ENCODE measurements at regions not wholly inside any gene's neighbourhood (a gene's known extent, or its start where the extent isn't known, plus 50 kb on each side); places are given as distances from the start of the nearest gene placed in this dataset.

DNA sequence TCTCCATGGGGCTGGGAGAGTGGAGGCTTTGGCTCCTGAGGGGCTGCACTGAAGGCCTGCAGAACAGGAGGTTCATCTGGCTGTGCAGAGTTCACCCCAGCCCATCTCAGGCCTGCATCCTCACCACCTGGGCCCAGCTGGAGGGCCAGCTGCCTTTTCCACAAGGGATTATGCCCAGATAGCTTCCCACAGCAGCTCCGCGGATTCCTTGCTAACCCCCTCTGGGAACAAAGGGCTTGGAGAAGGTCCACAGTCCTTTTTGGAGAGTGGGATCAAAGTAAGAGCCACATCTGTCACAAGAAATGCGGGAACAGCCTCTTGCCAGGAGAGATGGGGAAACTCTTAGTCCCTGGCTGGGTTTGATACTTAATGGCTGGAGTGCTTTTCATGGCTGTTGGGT lies 164.7 kb upstream of the RGMA start:
- TF ChIP-seq, protein P1, sequence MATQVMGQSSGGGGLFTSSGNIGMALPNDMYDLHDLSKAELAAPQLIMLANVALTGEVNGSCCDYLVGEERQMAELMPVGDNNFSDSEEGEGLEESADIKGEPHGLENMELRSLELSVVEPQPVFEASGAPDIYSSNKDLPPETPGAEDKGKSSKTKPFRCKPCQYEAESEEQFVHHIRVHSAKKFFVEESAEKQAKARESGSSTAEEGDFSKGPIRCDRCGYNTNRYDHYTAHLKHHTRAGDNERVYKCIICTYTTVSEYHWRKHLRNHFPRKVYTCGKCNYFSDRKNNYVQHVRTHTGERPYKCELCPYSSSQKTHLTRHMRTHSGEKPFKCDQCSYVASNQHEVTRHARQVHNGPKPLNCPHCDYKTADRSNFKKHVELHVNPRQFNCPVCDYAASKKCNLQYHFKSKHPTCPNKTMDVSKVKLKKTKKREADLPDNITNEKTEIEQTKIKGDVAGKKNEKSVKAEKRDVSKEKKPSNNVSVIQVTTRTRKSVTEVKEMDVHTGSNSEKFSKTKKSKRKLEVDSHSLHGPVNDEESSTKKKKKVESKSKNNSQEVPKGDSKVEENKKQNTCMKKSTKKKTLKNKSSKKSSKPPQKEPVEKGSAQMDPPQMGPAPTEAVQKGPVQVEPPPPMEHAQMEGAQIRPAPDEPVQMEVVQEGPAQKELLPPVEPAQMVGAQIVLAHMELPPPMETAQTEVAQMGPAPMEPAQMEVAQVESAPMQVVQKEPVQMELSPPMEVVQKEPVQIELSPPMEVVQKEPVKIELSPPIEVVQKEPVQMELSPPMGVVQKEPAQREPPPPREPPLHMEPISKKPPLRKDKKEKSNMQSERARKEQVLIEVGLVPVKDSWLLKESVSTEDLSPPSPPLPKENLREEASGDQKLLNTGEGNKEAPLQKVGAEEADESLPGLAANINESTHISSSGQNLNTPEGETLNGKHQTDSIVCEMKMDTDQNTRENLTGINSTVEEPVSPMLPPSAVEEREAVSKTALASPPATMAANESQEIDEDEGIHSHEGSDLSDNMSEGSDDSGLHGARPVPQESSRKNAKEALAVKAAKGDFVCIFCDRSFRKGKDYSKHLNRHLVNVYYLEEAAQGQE (IDR thresholded peaks at IDR 0.05; ENCODE audit: low read depth): no peak
- TF ChIP-seq TCF7L2 (IDR thresholded peaks at IDR 0.05; ENCODE audit: borderline replicate concordance, extremely low read depth, insufficient read depth, insufficient read length) (no peak), POLR2AphosphoS5 (IDR thresholded peaks at IDR 0.05; ENCODE audit: low read depth, low read length) (no peak), YY1 (IDR thresholded peaks at IDR 0.05; ENCODE audit: extremely low read depth, insufficient replicate concordance, low read depth, low read length) (no peak), EZH2phosphoT487 (IDR thresholded peaks at IDR 0.05; ENCODE audit: borderline replicate concordance) (no peak), ZFX (IDR thresholded peaks at IDR 0.05) (no peak), FOSL1 (IDR thresholded peaks at IDR 0.05; ENCODE audit: low read depth) (no peak), ZBTB33 (IDR thresholded peaks at IDR 0.05; ENCODE audit: extremely low read depth, insufficient replicate concordance, low read length) (no peak), CBX3 (IDR thresholded peaks at IDR 0.05; ENCODE audit: low read depth) (no peak), EZH2 (IDR thresholded peaks at IDR 0.05) (no peak), ELF1 (IDR thresholded peaks at IDR 0.05; ENCODE audit: borderline replicate concordance, low read depth) (no peak), CTCF (IDR thresholded peaks at IDR 0.05 in 2 of 3, conservative IDR thresholded peaks at IDR 0.05 in 1 of 3; ENCODE audit: borderline replicate concordance in 1 of 3, insufficient read depth in 1 of 3, low read depth in 2 of 3, low read length in 2 of 3) (no peak), RAD21 (IDR thresholded peaks at IDR 0.05; ENCODE audit: low read depth) (no peak), JUND (IDR thresholded peaks at IDR 0.05) (no peak), ATF3 (IDR thresholded peaks at IDR 0.05) (no peak), SP1 (IDR thresholded peaks at IDR 0.05; ENCODE audit: low read depth) (no peak), ZNF274 (IDR thresholded peaks at IDR 0.05; ENCODE audit: low read depth, low read length) (no peak)
- ChIA-PET RAD21 (ENCODE audit: low non-redundant PET in 1 of 2, low total read pairs in 2 of 2, uncharacterized antibody in 2 of 2, unreplicated experiment in 2 of 2) (interaction anchor here in 1 of 2 experiments (0.6 kb wide), 1 partner anchor 517 kb away, joined by 4 read pairs; no protein-coding TSS in a partner anchor), CTCF (no interaction called here), POLR2A (no interaction called here)
- Histone ChIP-seq H3K27me3 (ENCODE audit: insufficient read depth, low read length) (no peaks in the 10 kb centered on the region; the same call in 1 of the 2 replicates), H3K4me2 (ENCODE audit: low read length) (no peak overlapping the region), H3K79me2 (ENCODE audit: insufficient read depth, low read length) (no peaks in the 10 kb centered on the region), H3K36me3 (ENCODE audit: control insufficient read depth in 1 of 2, insufficient read depth in 2 of 2, low read length in 2 of 2) (no peaks in the 10 kb centered on the region), H3K27ac (ENCODE audit: low read depth, low read length) (no peak overlapping the region), H3K9me3 (ENCODE audit: control insufficient read depth in 1 of 2, insufficient read depth in 1 of 2, low read depth in 1 of 2, low read length in 2 of 2) (no peaks in the 10 kb centered on the region), H4K20me1 (ENCODE audit: insufficient read depth) (no peaks in the 10 kb centered on the region), H2AFZ (ENCODE audit: low read depth, low read length, poor library complexity, severe bottlenecking) (no peak overlapping the region), H3K4me3 (replicated peaks in 1 of 2; ENCODE audit: low read depth in 1 of 2, low read length in 2 of 2) (no peak overlapping the region), H3K9ac (ENCODE audit: low read length) (no peak overlapping the region), H3K9me2 (ENCODE audit: insufficient read depth) (no peaks in the 10 kb centered on the region), H3K4me1 (ENCODE audit: control insufficient read depth in 1 of 2, insufficient read depth in 2 of 2, low read length in 2 of 2) (no peaks in the 10 kb centered on the region)
- no TSS peak for BruUV-seq (replicated peaks)
- DNase-seq (ENCODE audit: low read depth, low spot score) (no peak), ATAC-seq (no peak)
- intact Hi-C loops (cut with micrococcal nuclease): no loop called here
